Epithelial cell of proximal tubule (primary cell): ENCODE measurements at regions not wholly inside any gene's neighbourhood (a gene's known extent, or its start where the extent isn't known, plus 50 kb on each side); places are given as distances from the start of the nearest gene placed in this dataset.

ENCODE experiments used
- DNase-seq: peaks from one replicate; pipeline ENCODE4 v3.0.0-alpha.2; 2011; ENCODE audit warnings: low read depth
- H3K4me3 ChIP-seq: 2 replicates; pipeline ENCODE4 v1.5.1; 2011; ENCODE audit warnings: low read depth, mild to moderate bottlenecking, low read length
- TF ChIP-seq, protein P1 (sequence below): conservative IDR thresholded peaks from 2 replicates; pipeline ENCODE4 v1.5.1; 2012; ENCODE audit warnings: low read depth, mild to moderate bottlenecking, low read length

DNA sequence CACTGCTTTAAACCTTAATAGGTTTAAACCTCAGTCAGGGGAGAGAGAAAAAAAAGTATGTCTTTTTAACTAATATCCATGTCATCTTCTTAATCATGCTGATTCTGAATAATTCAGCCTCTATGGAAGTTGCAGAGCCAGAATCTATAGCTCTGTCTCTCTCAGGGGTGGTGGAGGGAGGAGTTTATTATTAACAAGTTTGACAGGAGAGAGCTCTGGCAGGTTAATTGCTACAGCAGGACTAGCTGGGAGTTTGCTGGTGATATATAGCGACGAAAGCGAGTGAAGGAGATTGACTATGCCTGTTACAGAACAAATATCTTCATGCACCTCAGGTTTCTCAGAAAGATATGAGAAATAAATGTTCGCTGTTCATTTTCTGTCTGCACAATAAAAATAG is 586.4 kb downstream of the TLE4 start:
- no peak for DNase-seq
- TF ChIP-seq, protein P1, sequence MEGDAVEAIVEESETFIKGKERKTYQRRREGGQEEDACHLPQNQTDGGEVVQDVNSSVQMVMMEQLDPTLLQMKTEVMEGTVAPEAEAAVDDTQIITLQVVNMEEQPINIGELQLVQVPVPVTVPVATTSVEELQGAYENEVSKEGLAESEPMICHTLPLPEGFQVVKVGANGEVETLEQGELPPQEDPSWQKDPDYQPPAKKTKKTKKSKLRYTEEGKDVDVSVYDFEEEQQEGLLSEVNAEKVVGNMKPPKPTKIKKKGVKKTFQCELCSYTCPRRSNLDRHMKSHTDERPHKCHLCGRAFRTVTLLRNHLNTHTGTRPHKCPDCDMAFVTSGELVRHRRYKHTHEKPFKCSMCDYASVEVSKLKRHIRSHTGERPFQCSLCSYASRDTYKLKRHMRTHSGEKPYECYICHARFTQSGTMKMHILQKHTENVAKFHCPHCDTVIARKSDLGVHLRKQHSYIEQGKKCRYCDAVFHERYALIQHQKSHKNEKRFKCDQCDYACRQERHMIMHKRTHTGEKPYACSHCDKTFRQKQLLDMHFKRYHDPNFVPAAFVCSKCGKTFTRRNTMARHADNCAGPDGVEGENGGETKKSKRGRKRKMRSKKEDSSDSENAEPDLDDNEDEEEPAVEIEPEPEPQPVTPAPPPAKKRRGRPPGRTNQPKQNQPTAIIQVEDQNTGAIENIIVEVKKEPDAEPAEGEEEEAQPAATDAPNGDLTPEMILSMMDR: no peak
- no peak overlapping the region for H3K4me3 ChIP-seq

DNA sequence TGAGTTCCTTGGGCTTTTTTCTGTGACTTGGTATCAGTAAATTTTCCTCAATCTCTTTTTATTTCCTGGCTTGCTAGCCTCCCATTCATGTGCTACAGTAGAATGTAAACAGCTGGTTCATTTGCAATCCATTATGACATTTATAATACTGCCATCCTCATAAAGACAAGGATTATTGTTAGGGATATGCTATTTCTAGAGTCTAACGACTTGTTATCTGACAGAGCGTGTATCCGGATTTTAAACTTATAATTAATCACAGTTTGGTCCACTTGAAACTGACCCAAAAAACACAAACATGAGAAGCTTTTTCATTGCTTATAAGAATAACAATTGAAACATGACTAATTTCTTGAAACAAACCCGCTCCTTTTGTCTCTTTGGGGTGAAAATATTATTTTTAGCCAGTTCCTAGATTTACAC is 585.8 kb downstream of the TLE4 start:
- no peak overlapping the region for H3K4me3 ChIP-seq
- TF ChIP-seq, protein P1: no peak
- no peak for DNase-seq

DNA sequence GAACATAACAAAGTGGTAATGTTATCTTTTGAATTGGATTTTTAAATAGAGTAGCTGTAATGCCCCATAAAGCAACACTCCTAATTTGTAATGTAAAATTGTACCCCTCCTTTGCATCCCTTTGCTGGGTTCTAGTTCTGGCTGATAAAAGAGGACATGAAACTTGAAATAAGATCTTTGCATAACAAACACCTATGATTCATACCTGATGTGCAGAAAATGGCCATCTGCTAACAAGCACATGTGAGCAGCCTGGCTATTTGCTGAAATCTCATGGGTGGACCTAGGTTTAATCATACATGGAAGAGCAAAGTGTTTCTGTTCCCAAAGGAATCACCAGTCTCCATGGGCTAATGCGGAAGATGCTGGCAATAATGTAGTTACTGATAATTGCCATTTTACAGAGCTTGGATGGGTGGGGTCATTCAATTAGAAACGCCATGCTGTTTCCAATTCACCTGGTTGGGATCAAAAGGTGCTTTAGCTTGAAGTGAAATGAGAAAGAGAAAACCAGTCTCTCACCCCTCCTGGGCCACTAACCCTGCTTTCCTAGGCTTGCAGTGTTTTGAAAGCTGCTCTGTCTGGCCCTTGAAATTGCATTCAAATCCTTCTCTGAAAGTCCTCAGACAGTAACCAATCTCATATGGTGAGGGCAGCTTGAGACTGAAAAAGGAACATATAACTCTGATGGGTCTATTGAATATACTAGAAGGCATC is 585.1 kb downstream of the TLE4 start:
- TF ChIP-seq, protein P1: no peak
- H3K4me3 ChIP-seq: no peak overlapping the region
- no peak for DNase-seq

DNA sequence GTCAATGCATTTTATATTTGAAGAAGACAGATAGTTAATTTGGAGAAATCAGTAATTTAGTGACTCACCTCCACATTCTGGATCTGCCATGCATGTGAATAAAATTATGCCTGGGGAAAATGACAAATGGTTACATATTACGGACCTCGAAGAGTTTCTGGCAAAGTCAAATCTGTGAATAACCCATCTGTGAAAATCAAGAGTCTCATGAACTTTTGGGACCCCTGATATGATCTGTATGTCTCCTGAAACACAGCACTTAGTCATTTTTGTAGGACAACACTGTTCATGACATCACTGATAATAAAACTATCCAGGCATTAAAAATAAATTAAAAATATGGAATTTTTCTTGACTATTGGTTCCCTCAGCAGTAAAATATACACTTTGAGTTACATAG is 584.5 kb downstream of the TLE4 start:
- no peak for DNase-seq
- no peak overlapping the region for H3K4me3 ChIP-seq
- TF ChIP-seq, protein P1: no peak

DNA sequence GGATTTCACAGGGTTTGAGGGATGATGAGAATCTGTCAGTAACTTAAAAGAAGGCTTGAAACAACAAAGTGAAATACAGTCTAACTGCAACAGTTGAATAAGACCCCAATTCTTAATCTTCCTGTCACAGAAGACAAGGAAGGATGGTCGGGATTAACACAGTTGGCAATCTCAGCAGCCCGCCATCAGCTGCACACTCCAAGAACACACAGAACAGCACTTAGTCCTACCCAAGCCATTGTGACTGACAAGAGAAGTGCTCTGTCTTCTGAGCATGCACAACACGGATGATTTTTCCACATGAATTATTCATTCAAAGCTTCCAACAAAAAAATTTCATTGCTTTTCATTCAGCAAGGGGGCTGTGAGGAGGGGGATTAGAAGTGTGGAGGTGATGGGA is 576.1 kb downstream of the TLE4 start:
- DNase-seq: no peak
- H3K4me3 ChIP-seq: no peak overlapping the region
- TF ChIP-seq, protein P1: no peak

DNA sequence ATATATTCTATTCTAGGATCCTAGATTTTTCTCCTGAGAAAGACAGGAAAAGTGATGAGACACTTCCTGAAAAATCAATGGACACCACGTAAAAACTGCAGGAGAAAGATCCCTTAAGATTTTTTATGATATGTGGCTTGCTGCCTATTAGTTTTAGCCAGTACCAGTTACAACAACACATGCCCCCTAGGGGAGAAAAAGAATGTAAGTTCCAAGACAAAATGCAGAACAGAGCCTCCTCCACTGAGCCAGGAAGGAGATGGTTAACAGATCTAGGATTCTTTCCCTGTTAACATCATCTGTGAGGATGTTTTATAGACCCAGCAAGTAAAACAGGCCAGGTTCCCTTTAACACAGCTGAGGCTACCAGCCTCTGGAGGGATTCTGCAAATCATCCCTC is 574.7 kb downstream of the TLE4 start:
- H3K4me3 ChIP-seq: no peak overlapping the region
- TF ChIP-seq, protein P1: peak; percentile 55
- no peak for DNase-seq

DNA sequence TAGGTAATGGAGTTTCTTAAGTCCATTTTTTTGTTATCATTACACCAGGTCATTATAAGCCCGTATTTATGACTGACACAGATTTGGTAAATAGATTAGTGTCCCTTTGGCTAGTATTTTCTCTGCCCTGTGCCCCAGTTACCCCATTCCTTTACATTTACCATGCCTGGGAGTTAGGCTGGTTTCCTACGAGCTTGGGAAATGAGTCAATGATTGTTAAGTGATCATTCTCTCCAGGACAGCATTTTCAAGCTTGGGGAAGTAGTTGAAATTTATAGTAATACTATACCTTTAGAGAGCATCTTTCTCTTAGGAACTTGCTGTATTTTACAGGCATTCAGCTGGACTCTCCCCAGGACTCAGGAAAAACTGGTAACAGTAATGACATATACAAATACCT is 573.1 kb downstream of the TLE4 start:
- no peak for DNase-seq
- H3K4me3 ChIP-seq: no peak overlapping the region
- TF ChIP-seq, protein P1: no peak
